ENCODE measurements at regions not wholly inside any gene's neighbourhood (a gene's known extent, or its start where the extent isn't known, plus 50 kb on each side); places are given as distances from the start of the nearest gene placed in this dataset.

DNA sequence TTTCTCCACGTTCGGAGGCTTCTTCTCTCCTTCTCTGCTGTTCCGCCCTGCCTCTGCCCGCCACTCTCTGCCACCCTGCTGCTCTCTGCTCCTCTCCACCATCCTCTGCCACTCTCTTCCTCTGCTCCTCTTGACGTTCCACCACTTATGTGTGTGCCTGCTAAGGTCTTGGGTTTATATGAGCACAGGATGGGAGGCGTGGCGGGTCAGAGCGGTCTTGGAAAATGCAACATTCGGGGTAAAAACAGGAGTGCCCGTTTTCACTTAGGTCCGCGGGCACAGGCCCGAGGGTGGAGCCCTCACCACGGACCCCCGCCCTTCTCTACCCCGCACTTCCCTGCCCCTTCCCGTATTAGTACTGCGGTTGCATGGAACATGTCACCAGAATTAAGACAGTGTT is 114.4 kb upstream of the FBXL7 start:
- H3K23me2 ChIP-seq (ENCODE audit: low read depth, low read length) = no peaks in the 10 kb centered on the region
- no peak overlapping the region for H4K5ac ChIP-seq (ENCODE audit: insufficient read length, low read depth, low read length)
- H3K56ac ChIP-seq (replicated peaks; ENCODE audit: insufficient read length, low read depth, low read length) = no peak overlapping the region
- no peak overlapping the region for H2AK5ac ChIP-seq (ENCODE audit: low read depth, low read length)
- H2BK12ac ChIP-seq (ENCODE audit: low read depth, low read length) = no peak overlapping the region
- no peaks in the 10 kb centered on the region for H3K27me3 ChIP-seq (replicated peaks in 1 of 4; ENCODE audit: control insufficient read depth in 3 of 4, extremely low read depth in 1 of 4, insufficient read depth in 3 of 4, low read length in 3 of 4)
- no peaks in the 10 kb centered on the region; a peak in 1 of 7 replicates for H3K4me1 ChIP-seq (replicated peaks in 1 of 4; ENCODE audit: control insufficient read depth in 3 of 4, insufficient read depth in 4 of 4, low read length in 3 of 4)
- no peaks in the 10 kb centered on the region for H3K79me2 ChIP-seq (ENCODE audit: control insufficient read depth in 1 of 2, insufficient read depth in 2 of 2, low read length in 2 of 2)
- H3K27ac ChIP-seq (ENCODE audit: low read depth, low read length) = no peak overlapping the region
- H3K4me2 ChIP-seq (ENCODE audit: insufficient read depth in 1 of 2, low read depth in 2 of 2, low read length in 2 of 2) = no peak overlapping the region; a peak in 1 of 4 replicates
- no peak overlapping the region for H3K18ac ChIP-seq (ENCODE audit: extremely low read depth, low read length)
- no peak for DNase-seq (ENCODE audit: low read depth in 1 of 2, low spot score in 2 of 2)
- no peak overlapping the region for H3K4ac ChIP-seq (replicated peaks; ENCODE audit: insufficient read length, low read depth, low read length)
- no peaks in the 10 kb centered on the region for H3K79me1 ChIP-seq (ENCODE audit: low read depth, low read length)
- FAIRE-seq = no peak
- no peaks in the 10 kb centered on the region for H3K9me3 ChIP-seq (ENCODE audit: insufficient read depth in 2 of 2, low read depth in 1 of 2, low read length in 1 of 2)
- CTCF ChIA-PET (ENCODE audit: partially characterized antibody) = interaction anchor here (1.0 to 1.6 kb wide), 3 partner anchors 440 to 609 kb away, joined by 3 to 4 read pairs (median 3); no protein-coding TSS in a partner anchor
- 86% methylated on average over 18 of the region's 18 CpGs; no CpG with 5 or more reads in 1 of the 2 experiments for WGBS, 2 experiments (ENCODE audit: extremely low coverage in 1 of 2, insufficient coverage in 1 of 2, insufficient read length in 1 of 2, insufficient replicate concordance in 2 of 2, low coverage in 1 of 2, low lambda C conversion rate in 2 of 2, missing lambda C conversion rate in 1 of 2)
- no peaks in the 10 kb centered on the region for H4K20me1 ChIP-seq (replicated peaks in 1 of 2; ENCODE audit: control insufficient read depth in 1 of 2, insufficient read depth in 2 of 2, low read length in 2 of 2)
- H2BK120ac ChIP-seq (replicated peaks; ENCODE audit: low read depth, low read length) = no peak overlapping the region
- no peak overlapping the region for H2AFZ ChIP-seq (ENCODE audit: low read length)
- TF ChIP-seq, protein P1, sequence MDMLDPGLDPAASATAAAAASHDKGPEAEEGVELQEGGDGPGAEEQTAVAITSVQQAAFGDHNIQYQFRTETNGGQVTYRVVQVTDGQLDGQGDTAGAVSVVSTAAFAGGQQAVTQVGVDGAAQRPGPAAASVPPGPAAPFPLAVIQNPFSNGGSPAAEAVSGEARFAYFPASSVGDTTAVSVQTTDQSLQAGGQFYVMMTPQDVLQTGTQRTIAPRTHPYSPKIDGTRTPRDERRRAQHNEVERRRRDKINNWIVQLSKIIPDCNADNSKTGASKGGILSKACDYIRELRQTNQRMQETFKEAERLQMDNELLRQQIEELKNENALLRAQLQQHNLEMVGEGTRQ (IDR thresholded peaks at IDR 0.05; ENCODE audit: low read length) = no peak
- TF ChIP-seq, protein P2, sequence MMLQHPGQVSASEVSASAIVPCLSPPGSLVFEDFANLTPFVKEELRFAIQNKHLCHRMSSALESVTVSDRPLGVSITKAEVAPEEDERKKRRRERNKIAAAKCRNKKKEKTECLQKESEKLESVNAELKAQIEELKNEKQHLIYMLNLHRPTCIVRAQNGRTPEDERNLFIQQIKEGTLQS (IDR thresholded peaks at IDR 0.05; ENCODE audit: insufficient read depth, low read depth, low read length) = no peak
- no peak for TF ChIP-seq HDAC2 (IDR thresholded peaks at IDR 0.05; ENCODE audit: borderline replicate concordance in 1 of 2, low read depth in 2 of 2, low read length in 2 of 2)
- no peak overlapping the region for H2BK20ac ChIP-seq (ENCODE audit: low read length)
- H4K8ac ChIP-seq (ENCODE audit: extremely low read depth, insufficient read depth, low read length) = no peak overlapping the region
- no peak overlapping the region for H3K14ac ChIP-seq (ENCODE audit: insufficient read length)
- POLR2A ChIA-PET (ENCODE audit: partially characterized antibody) = no interaction called here
- H3K4me3 ChIP-seq (ENCODE audit: extremely low read depth in 1 of 4, insufficient read depth in 2 of 4, low read depth in 3 of 4, low read length in 4 of 4) = no peak overlapping the region
- no peak overlapping the region for H4K91ac ChIP-seq (replicated peaks; ENCODE audit: insufficient read length, low read length)
- H3K23ac ChIP-seq (ENCODE audit: insufficient read length) = no peak overlapping the region
- H2BK5ac ChIP-seq (ENCODE audit: low read depth, low read length) = no peak overlapping the region
- H3K9ac ChIP-seq (replicated peaks in 1 of 4; ENCODE audit: extremely low read depth in 1 of 4, low read depth in 3 of 4, low read length in 3 of 4) = no peak overlapping the region
- no peak overlapping the region for H2BK15ac ChIP-seq (ENCODE audit: low read length)
- no peaks in the 10 kb centered on the region for H3K36me3 ChIP-seq (ENCODE audit: control insufficient read depth in 2 of 4, insufficient read depth in 4 of 4, low read length in 3 of 4)

All from H1 (cell line).